Upper lobe of left lung (tissue), 4 donors: ENCODE measurements at regions not wholly inside any gene's neighbourhood (a gene's known extent, or its start where the extent isn't known, plus 50 kb on each side); places are given as distances from the start of the nearest gene placed in this dataset.

ENCODE experiments used
- CTCF ChIP-seq, 6 experiments: fragments of 450-650 bp in 4 of 6; fragments of 200-600 bp in 2 of 6; sonication (generic) in 2 of 6; IDR thresholded peaks; one replicate each; pipeline ENCODE4 v1.5.1; 2016 to 2019; ENCODE audit warnings: antibody characterized with exemption in 6 of 6
- EP300 ChIP-seq, 4 donors: sonication (generic); formaldehyde crosslinking; IDR thresholded peaks; one replicate each; pipeline ENCODE4 v1.5.1; 2017; ENCODE audit warnings: antibody characterized with exemption in 4 of 4, control low read depth in 2 of 4
- POLR2A ChIP-seq, 4 donors: fragments of 450-650 bp; IDR thresholded peaks; one replicate each; pipeline ENCODE4 v1.5.1; 2016 to 2017; ENCODE audit warnings: antibody characterized with exemption in 4 of 4, mild to moderate bottlenecking in 2 of 4

- TF ChIP-seq CTCF (IDR thresholded peaks at IDR 0.05) (no peak), POLR2A (IDR thresholded peaks at IDR 0.05) (no peak), EP300 (IDR thresholded peaks at IDR 0.05) (no peak)
Measured at GRCh38 chr1:196105901-196106300, 502.3 kb downstream of the KCNT2 start.
